ENCODE measurements at regions not wholly inside any gene's neighbourhood (a gene's known extent, or its start where the extent isn't known, plus 50 kb on each side); places are given as distances from the start of the nearest gene placed in this dataset.

DNA sequence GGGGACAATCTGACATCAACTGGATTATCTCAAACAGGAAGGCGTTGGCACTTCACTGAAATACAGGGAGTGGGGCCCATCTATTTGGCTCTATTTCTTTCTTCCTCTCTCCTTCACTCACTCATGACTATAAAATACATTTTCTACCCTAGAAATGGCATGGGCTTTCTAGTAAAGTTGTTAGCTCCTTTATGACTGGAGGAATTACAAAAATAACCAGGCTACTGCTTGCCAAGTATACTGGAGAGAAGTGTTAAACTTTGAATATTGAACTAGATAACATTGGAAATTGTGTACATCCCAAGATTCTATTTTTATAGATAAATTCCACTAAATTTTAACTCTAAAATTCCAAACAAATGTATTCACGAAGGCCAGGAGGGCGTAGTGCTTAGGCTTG is 255.7 kb upstream of the SORCS1 start:
- H3K4me3 ChIP-seq, result no peak overlapping the region
- intact Hi-C loops (cut with DNase I), result no loop called here
- WGBS, 3 donors, result 76 to 89% (median 83%) methylated on average over 3 of the region's 3 CpGs
- no peak for TF ChIP-seq POLR2A (IDR thresholded peaks at IDR 0.05)
- TF ChIP-seq, protein P1, sequence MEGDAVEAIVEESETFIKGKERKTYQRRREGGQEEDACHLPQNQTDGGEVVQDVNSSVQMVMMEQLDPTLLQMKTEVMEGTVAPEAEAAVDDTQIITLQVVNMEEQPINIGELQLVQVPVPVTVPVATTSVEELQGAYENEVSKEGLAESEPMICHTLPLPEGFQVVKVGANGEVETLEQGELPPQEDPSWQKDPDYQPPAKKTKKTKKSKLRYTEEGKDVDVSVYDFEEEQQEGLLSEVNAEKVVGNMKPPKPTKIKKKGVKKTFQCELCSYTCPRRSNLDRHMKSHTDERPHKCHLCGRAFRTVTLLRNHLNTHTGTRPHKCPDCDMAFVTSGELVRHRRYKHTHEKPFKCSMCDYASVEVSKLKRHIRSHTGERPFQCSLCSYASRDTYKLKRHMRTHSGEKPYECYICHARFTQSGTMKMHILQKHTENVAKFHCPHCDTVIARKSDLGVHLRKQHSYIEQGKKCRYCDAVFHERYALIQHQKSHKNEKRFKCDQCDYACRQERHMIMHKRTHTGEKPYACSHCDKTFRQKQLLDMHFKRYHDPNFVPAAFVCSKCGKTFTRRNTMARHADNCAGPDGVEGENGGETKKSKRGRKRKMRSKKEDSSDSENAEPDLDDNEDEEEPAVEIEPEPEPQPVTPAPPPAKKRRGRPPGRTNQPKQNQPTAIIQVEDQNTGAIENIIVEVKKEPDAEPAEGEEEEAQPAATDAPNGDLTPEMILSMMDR (IDR thresholded peaks at IDR 0.05), result no peak
- TF ChIP-seq EP300 (IDR thresholded peaks at IDR 0.05), result no peak
- H3K9me3 ChIP-seq, result no peaks in the 10 kb centered on the region
- no peaks in the 10 kb centered on the region for H3K36me3 ChIP-seq
- DNase-seq, result no peak
- H3K27ac ChIP-seq, result no peak overlapping the region
- H3K27me3 ChIP-seq, result no peaks in the 10 kb centered on the region
- no peaks in the 10 kb centered on the region for H3K4me1 ChIP-seq (ENCODE audit: insufficient read depth)

DNA sequence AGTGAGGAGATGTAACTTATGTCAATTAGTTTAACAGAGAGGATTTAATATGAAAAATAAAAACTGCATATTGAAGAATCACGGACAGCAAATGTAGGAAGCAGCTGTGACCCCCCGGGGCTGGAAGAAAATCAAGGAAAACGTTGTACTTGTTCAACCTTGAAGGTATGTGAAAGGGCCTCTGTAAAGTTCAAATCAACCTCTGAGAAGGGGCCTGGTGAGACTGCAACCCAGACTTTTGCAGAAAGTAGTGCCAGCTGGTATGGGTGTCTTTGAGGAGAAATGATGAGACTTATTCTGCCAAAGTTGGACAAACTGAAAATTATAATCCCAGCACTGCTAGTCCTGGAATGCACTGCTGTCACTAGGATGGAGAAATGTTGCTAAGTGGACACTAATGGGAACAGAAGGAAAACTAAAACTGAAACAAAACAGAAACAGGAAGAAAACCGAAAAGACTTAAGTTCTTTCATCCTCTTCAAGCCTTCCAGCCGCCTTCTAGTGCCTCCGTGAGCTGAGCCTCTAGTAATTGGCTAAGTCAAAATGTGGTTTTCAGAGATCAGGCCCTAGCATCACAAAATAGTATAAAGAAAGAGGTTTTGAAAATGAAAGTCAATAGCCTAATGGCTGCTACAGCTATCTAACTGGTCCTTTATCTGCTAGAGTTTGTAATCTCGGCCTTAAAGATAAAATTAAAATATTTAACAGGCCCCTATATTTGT is 253.7 kb upstream of the SORCS1 start:
- Histone ChIP-seq H3K27me3 (no peaks in the 10 kb centered on the region), H3K4me1 (ENCODE audit: insufficient read depth) (no peaks in the 10 kb centered on the region), H3K4me3 (no peak overlapping the region), H3K9me3 (no peaks in the 10 kb centered on the region), H3K36me3 (no peaks in the 10 kb centered on the region), H3K27ac (no peak overlapping the region)
- no peak for TF ChIP-seq EP300 (IDR thresholded peaks at IDR 0.05)
- no peak for TF ChIP-seq POLR2A (IDR thresholded peaks at IDR 0.05)
- TF ChIP-seq, protein P1 (IDR thresholded peaks at IDR 0.05), result no peak
- DNase-seq, result no peak
- intact Hi-C loops (cut with DNase I), result no loop called here
- 69 to 72% (median 71%) methylated on average over 7 of the region's 7 CpGs for WGBS, 3 donors

DNA sequence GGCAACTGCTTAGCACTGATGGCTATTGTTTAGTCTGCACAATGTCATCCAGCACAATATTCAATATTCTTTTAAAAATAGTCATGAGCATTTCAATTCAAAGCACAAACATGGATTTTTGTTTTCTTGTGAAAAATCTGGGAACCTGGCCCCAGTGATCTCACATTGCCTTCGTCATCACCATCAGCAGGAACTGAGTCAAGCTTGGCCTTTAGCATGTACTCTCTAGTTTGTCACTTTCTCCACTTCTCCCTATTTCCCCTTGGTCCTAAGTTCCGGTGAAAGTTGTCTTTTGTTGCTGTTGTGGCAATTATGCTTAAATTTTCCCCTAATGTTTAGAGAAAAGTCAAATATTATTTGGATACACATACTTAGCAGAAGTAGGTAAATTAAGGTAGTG is 252.9 kb upstream of the SORCS1 start:
- intact Hi-C loops (cut with DNase I), result no loop called here
- H3K27me3 ChIP-seq, result no peaks in the 10 kb centered on the region
- 69 to 82% (median 73%) methylated on average over 2 of the region's 2 CpGs for WGBS, 3 donors
- no peak overlapping the region for H3K4me3 ChIP-seq
- no peaks in the 10 kb centered on the region for H3K36me3 ChIP-seq
- TF ChIP-seq EP300 (IDR thresholded peaks at IDR 0.05) (no peak), POLR2A (IDR thresholded peaks at IDR 0.05) (no peak)
- TF ChIP-seq, protein P1 (IDR thresholded peaks at IDR 0.05), result no peak
- H3K9me3 ChIP-seq, result no peaks in the 10 kb centered on the region
- DNase-seq, result no peak
- H3K4me1 ChIP-seq (ENCODE audit: insufficient read depth), result no peaks in the 10 kb centered on the region
- H3K27ac ChIP-seq, result no peak overlapping the region

DNA sequence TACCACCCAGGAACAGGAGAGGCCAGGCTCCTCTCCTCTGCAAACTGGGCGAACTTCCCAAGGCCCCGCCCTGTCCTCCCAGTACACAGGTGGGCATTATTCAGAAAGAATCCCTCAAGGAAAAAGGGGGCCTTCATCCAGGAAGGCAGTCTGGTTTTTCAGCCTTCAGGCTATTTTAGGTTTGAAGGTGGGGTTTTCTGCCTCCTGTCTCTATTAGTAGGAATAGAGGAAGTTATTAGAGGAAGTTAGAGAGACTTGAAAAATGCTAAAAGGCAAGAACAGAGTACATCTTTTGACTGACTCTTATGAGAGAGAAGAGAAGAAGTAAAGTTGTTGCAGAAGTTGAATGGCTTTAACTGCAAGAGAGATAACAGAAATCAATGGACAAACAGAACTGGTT is 250.9 kb upstream of the SORCS1 start:
- TF ChIP-seq, protein P1 (IDR thresholded peaks at IDR 0.05), result no peak
- no peak for TF ChIP-seq EP300 (IDR thresholded peaks at IDR 0.05)
- no peaks in the 10 kb centered on the region for H3K9me3 ChIP-seq
- H3K4me1 ChIP-seq (ENCODE audit: insufficient read depth), result no peaks in the 10 kb centered on the region
- 88 to 98% (median 93%) methylated on average over 2 of the region's 2 CpGs for WGBS, 3 donors
- intact Hi-C loops (cut with DNase I), result no loop called here
- no peak overlapping the region for H3K4me3 ChIP-seq
- no peak for DNase-seq
- H3K27me3 ChIP-seq, result no peaks in the 10 kb centered on the region
- no peaks in the 10 kb centered on the region for H3K36me3 ChIP-seq
- no peak overlapping the region for H3K27ac ChIP-seq

Measured in ovary (tissue), 7 donors.